Stimulated activated CD8-positive, alpha-beta memory T cell treated with anti-CD3 and anti-CD28 coated beads, Interleukin-12 subunit alpha, Interleukin-12 subunit beta, amount 100 ng/mL, for 4 hours (primary cell): ENCODE measurements at regions not wholly inside any gene's neighbourhood (a gene's known extent, or its start where the extent isn't known, plus 50 kb on each side); places are given as distances from the start of the nearest gene placed in this dataset.

Experiments used
- DNase-seq: peaks from one replicate; pipeline ENCODE4 v3.0.0-alpha.2; 2020; ENCODE audit warnings: low read depth

DNA sequence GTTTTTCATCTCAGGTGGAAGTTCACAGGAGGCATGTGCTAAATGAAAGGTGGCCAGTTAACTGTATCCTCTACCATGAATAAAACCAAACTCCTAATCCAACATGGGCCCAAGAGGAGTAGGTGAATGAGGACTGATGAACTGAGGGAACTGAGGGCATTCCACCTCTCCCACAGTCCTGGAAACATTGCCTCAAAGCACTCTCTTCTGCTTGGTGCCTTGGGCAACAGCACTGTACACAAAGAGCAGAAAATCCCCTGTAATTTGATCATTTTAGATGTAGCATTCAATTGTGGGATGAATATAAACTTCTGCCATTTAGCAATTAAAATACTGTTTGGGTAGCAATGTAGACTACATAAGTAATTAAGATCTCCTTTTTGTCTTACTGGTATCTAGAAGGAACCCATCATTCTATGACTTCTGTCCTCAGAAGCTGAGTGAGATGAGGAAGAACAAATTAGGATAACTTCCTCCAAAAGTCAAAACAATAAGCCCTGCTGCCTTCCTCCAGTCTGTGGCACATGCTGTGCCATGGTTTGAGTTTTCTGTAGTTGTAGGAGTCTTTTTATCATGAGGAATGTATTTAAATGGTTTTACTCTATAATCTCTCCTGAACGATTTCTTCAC is 86.7 kb upstream of the ZEB2 start:
- DNase-seq, result no peak

DNA sequence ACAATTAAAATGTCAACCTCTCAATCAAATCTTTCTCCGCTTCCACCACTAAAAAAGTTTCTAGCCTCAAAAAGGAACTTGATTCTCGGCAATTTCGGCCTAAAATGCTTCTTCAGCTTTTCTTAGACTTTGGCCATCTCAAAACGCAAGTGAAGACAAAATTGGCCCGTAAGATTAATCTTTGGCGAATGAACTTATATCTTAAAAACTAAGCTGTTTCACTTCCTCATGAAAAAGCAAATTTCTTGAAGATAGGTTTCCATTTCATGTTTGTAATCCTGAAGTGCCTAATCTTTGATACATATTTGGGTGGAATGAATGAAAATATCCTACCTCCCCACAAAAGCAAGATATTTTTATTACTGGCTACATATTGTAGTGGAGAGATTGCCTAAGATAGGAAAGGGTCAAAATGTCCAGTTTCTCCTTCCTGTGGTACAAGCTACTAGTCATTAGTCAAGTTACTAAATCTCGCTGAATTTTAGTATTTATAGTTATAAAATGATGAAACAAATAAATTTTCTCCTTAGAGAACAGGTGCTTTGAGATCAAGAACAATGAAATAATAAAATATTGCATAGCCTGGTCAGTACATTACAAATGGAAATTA is 85.4 kb upstream of the ZEB2 start:
- DNase-seq, result no peak

- no peak for DNase-seq
Measured at GRCh38 chr2:144603334-144603733, 83.4 kb upstream of the ZEB2 start.

DNA sequence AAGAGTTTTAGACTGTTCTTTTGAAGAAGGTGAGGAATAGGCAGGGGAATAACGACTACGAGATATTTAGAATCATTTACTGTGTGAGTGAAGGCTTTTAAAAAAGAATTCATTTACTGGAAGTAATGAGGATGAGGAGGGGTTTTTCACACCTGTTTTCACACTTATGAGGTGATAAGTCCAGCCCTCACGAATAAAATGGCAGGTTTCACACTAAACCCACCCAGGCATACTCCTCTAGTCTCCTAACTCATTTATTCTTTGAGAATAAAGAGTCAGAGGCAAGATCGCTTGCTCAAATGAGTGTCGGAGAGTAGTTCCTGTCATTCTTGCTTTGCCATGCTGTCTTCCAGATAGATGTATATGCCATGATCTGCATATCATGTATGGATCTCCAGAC is 79.0 kb upstream of the ZEB2 start:
- DNase-seq, result no peak

DNA sequence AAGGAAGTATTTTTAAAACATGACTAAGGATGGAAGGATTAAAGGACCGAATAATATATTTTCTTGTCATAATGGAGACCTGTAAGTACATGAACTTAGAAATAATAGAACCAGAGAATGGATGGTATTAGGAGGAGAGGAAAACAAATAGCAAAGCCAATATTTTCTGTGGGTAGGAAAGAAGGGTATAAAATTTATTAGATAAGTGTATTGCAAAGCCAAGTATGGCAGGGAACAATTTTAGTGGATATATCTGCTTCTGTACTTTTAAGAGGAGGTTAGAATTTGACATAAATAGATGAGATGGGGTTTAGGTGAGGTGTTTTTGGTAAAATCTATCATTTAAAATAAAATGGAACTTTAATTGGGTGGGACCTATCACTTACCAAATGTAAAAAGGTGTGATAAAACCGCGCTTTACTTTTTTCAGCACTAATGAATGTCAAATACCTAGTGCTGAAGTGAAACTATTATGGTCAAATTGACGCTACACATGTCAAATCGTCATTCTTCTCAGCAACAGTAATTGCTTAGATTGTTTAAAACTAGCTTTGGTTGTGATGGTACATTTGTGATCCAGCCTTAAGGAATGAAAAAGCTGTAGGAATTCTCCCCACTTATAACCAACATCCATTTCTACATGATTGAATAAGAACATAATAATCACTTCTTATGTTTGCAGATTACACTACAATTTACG is 78.1 kb upstream of the ZEB2 start:
- no peak for DNase-seq

DNA sequence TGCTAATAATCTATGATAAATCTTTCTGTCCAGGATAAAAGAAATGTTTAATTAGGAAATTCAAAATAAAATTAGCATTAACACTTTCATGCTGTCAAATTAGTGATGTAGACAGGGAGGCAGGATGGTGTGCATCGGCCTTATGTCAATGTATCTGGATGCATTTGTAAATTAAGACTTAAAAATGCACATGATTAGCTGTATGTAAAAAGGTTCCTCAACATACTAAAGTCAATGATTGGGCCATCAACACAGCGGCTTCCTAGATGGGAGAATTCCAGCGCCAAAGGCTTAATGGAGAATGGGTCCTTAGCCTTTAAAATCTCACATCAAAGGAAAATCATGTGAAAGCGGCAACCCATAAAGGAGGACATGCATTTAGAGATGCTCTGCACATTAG is 77.5 kb upstream of the ZEB2 start:
- no peak for DNase-seq

DNA sequence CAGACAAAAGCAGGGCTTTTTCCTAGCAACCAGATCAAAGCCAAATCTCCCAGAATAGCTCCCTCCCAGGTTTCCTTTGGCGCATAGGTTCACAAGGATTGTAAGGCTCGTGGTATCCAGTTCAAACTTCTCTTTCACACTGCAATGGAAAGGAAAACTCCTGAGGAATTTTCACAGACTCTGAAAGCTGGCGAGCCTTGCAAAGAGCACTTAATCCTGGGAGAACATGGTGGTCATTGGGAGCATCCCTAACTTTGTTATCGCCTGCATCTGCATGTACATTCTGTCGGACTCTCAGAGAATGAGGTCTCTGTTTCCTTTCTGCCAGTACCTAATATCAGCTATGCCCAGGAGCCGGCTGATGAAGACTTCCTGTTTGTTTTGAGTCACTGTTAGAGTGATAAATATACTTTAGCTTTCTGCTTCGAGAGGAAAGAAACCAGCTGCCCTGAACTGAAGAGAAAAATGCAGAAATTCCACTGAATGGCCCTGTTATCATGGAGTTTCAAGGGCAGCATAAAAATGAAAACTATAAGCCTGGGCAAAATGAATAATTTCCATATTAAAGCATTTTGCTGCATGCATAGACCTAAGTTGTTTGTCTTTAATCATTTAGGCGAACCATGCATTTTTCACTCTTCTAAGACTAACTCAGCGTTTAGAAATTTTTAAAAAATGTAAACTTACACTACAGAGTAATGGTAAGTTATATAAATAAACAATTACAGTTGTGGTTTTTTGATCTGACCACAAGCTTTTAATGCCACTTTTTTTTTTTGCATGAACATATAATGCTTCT is 76.4 kb upstream of the ZEB2 start:
- no peak for DNase-seq

DNA sequence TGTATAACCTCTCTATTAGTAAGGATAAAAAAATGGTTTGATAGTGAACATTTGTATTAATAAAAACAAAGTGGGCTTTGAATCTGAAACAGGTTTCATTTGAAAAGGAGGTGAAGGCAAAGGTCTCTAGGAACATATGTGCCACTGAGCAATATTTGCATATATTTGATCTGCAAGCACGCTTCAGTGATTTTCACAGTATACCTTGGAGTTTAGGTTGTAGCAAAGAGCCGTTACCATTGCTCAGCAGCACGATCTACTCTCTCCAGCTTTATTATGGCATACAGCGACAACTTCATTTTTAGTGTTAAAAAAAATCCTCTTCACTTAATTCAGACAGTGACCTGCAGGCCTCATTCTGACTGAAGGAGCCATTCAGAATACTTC is 75.8 kb upstream of the ZEB2 start:
- DNase-seq, result no peak

- DNase-seq, result no peak
Measured at GRCh38 chr2:144595279-144595678, 75.4 kb upstream of the ZEB2 start.

DNA sequence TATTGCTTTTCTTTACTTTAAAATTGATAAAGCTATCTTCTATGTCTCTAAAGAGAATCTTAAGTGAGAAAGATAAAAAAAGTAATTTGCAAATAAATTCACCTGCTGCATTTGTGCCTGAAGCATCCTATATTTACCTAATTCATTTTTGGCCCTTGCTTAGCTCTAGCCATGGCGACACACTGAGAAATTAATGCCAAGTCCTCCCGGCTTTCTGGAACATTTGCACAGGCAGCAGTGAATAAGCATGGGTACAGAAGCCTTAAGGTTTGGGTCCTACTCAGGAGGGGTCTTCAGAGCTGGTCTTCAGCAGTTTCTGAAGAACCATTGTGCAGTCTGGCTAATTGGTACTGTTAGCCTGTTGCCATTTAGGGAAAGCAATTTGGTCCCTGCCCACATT is 73.9 kb upstream of the ZEB2 start:
- DNase-seq, result no peak

DNA sequence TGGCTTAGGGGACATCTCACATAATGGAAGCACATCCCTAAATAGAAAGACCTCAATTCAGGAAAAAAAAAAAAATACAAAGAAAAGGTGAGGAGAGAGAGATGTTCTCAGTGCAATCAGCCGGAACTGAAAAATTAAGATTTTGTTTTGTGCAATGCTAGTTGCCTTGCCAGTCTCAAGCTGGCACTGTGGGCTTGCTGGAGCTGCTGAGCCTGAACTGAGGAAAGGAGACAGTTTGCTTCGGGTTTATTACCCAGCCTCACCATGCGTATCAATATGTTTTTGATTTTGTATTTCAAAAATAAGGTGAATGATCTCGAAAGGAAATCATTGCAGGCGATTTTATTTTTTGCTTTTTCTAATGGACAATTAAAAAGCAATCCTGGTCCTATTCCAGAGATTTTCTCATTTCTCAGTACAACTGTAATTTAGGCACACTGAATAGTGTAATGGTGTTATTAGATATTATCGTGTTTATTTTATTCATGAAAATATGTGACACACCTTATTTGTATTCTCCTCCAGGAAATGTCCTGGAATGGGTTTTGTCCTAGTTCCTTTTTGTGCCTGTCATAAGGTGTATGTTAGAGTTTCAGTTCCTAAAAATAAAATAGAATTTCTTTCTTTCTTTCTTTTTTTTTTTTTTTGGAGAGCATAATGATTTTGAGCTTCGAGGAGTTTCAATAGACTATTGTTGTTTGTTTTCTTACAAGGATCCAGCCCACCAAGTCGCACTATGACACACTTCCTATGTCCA is 72.8 kb upstream of the ZEB2 start:
- no peak for DNase-seq

- no peak for DNase-seq
Measured at GRCh38 chr2:144587306-144587705, 67.4 kb upstream of the ZEB2 start.

- DNase-seq, result no peak
Measured at GRCh38 chr2:144586476-144586875, 66.6 kb upstream of the ZEB2 start.

DNA sequence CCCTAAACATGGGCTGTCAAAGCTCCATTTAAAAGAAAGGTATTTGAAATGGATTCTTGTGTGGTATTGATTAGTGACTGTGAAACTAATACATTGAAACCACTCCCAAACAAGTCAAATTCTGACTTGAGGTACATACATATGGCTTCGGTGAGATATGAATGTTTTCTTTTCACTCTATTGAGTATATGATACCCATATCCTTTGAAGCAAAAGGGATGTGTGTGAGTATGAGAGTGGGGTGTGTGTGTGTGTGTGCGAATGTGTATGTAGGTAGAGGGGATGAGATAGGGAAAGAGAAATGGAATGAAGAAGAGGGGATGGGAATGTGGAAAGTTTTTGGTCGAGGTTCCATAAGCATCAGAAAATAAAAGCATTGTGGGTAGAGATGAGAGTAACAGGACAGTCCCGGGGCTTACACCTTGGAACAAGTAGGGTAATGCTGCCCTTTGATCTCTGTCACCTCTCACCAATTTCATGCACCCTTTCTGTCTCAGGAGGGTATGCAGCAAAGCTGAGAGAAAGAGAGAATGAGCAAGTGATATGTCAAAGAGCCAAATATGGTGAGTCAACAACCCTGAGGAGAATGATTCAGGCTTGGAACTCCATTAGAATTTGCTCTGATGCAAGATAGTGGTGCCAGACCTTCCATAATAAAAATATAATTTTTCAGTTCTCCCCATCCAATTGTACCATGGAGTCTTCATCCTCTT is 64.0 kb upstream of the ZEB2 start:
- no peak for DNase-seq

GRCh38 chr2:144583381-144583729 is 63.4 kb upstream of the ZEB2 start:
- no peak for DNase-seq

DNA sequence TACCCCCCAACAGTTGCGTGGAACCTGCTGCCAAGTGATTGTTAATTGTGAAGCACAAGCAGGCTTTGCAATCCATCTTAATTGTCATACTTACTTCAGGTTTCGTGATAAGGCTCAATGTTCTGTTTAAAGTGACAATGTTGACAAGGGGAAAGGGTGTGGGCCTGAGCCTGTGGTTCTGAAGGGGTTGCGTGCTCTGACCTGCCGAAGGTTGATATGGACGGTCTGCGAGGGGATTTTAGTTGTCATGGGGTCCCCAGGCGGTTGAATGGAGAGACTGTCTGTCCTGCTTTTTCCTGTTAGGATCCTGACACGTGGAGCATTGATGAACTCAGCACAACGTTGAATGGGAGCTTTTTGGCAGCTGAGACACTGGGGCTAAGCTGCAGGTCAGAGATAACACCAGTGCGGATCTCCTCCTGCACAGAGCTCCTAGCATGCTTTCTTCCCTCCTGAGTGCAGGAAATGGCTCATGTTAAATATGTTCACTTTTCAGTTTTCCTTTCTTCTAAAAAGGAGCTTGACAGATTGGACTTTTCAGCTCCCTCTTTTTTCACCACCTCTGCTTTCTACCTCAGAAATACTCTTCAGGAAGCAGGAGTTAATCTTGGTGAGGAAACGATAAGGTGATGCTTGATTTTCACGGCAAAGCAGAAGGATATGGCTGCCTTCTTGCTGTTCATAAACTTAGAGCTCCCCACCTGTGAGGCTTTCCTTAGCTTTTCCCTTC is 62.9 kb upstream of the ZEB2 start:
- DNase-seq, result no peak

GRCh38 chr2:144580521-144581161 is 60.7 kb upstream of the ZEB2 start:
- DNase-seq, result no peak

DNA sequence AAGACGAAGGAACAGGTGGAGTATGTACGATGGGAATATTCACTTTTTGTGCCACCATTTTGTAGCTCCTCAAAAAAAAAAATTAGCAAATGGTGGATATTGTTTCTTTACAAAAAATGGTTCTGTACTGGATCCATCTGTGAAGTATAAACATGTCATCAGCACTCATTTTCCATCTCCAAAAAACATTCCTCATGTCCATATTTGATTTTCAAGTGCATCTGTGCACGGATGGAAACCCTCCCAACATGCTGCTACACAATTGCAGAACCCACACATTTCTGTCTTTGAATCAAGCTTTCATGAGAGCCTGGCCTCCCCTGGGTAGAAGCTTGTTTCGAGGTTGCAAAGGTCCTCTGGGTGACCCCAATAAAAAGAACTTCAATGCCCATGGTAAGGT is 59.6 kb upstream of the ZEB2 start:
- no peak for DNase-seq

DNA sequence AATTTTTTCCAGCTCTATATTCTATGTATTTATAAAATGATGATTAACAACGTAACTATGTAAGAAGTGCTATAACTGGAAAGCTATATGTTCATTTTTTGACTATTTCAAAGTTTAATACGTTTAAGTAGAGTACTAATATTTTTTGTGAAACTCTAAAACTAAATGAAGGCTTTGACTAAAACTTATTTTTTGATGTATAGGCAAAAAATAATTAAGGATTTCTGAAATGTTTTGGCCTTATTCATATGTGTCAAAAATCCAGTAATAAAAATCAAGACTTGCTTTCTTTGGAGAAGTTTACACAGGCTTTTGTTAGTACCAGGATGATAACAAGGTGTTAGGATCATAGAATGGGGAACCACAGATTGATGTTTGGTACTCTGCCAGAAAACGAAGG is 58.2 kb upstream of the ZEB2 start:
- DNase-seq, result no peak

- no peak for DNase-seq
Measured at GRCh38 chr2:144572977-144573376, 53.1 kb upstream of the ZEB2 start.
